ENCODE measurements at regions not wholly inside any gene's neighbourhood (a gene's known extent, or its start where the extent isn't known, plus 50 kb on each side); places are given as distances from the start of the nearest gene placed in this dataset.

DNA sequence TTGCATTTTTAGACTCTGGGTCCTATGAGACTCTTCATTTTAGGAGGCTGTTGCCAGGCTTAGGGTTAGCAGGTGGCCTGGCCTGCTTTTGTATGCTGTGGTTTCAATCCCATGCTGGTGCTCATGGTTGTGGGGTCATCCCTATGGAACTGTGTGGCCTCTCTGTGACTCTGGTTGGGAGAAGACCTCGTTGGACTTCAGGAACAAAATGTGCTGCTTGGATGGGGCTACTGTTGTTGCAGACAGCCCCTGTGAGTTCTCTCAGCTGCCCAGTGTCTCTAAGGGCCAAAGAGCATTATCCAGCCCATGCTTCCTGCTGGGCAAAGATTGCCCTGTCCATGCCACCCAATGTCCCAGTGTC is 169.5 kb upstream of the S1PR3 start:
- TF ChIP-seq, protein P1, sequence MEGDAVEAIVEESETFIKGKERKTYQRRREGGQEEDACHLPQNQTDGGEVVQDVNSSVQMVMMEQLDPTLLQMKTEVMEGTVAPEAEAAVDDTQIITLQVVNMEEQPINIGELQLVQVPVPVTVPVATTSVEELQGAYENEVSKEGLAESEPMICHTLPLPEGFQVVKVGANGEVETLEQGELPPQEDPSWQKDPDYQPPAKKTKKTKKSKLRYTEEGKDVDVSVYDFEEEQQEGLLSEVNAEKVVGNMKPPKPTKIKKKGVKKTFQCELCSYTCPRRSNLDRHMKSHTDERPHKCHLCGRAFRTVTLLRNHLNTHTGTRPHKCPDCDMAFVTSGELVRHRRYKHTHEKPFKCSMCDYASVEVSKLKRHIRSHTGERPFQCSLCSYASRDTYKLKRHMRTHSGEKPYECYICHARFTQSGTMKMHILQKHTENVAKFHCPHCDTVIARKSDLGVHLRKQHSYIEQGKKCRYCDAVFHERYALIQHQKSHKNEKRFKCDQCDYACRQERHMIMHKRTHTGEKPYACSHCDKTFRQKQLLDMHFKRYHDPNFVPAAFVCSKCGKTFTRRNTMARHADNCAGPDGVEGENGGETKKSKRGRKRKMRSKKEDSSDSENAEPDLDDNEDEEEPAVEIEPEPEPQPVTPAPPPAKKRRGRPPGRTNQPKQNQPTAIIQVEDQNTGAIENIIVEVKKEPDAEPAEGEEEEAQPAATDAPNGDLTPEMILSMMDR (IDR thresholded peaks at IDR 0.05; ENCODE audit: low read length), result no peak
- TF ChIP-seq EZH2 (IDR thresholded peaks at IDR 0.05; ENCODE audit: borderline replicate concordance, low read length), result no peak

Measured in OCI-LY1 (cell line).